SK-N-MC (cell line): ENCODE measurements at regions not wholly inside any gene's neighbourhood (a gene's known extent, or its start where the extent isn't known, plus 50 kb on each side); places are given as distances from the start of the nearest gene placed in this dataset.
"Not testable (repeated sequence)": the region's sequence is repeated elsewhere in the genome, so short reads cannot be mapped to it uniquely, and the experiment has no call there.

Experiments
- DNase-seq: peaks from one replicate; pipeline ENCODE4 v3.0.0-alpha.2; 2011; ENCODE audit warnings: low read depth, low spot score
- H3K27ac ChIP-seq: fragments of 200-600 bp; sonication (generic); 2 replicates; pipeline ENCODE4 v1.5.1; 2016; ENCODE audit warnings: mixed run types
- H3K36me3 ChIP-seq: fragments of 200-600 bp; sonication (generic); 2 replicates; pipeline ENCODE4 v1.6.1; 2017; ENCODE audit warnings: antibody characterized with exemption, low read length, mixed read lengths; ENCODE audit not compliant: insufficient read depth
- H3K4me3 ChIP-seq: fragments of 200-600 bp; sonication (generic); 2 replicates; pipeline ENCODE4 v1.5.1; 2016
- H3K9ac ChIP-seq: fragments of 200-600 bp; sonication (generic); 2 replicates; pipeline ENCODE4 v1.8.0; 2017; ENCODE audit warnings: mixed run types, mixed read lengths; ENCODE audit not compliant: insufficient read length
- H3K9me3 ChIP-seq: fragments of 200-600 bp; sonication (generic); 2 replicates; pipeline ENCODE4 v1.6.1; 2017; ENCODE audit warnings: low read depth, mild to moderate bottlenecking, antibody characterized with exemption, low read length, moderate library complexity, mixed read lengths
- EZH2 ChIP-seq: fragments of 200-600 bp; sonication (generic); IDR thresholded peaks from one replicate; pipeline ENCODE4 v1.6.1; 2017; ENCODE audit warnings: antibody characterized with exemption
- FOXP2 ChIP-seq: optimal IDR thresholded peaks from 2 replicates; pipeline ENCODE3; 2011; ENCODE audit warnings: mild to moderate bottlenecking, moderate library complexity; ENCODE audit not compliant: insufficient read depth; ENCODE audit errors: extremely low read length, control extremely low read depth
- POLR2AphosphoS5 ChIP-seq: IDR thresholded peaks from 2 replicates; pipeline ENCODE4 v1.6.1; 2012; ENCODE audit warnings: mild to moderate bottlenecking, low read depth, low read length, borderline replicate concordance

DNA sequence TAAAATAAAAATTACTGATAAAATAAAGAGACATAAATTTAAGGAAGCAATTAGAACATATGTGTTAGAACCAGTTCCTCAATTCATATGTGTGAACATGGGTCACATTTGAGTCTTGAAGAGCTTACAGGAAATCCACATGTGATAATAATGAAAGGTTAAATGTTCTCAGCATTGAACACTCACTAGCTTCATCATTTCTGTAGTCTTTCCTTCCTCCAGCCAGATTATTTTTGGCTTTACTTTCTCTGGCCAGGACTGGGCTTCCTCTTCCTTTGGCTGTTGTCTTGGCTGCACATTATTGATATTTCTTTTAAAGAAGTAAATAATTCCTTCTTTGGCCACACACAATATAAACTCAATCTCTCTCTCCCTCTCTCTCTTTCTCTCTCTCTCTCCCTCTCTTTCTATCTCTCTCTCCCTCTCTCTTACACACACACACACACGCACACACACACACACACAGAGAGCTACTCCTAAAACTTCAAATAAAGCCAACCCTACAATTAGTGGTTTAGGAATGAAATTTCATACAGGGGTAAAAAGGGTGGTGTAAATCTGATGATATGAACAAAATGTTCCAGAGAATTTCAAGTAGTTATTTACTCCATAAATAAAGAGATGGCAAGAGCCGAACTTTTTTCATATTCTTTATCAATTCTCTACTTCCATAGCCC is 171.2 kb downstream of the REEP3 start:
- DNase-seq, result no peak
- no peak overlapping the region for H3K4me3 ChIP-seq
- H3K27ac ChIP-seq, result no peak overlapping the region
- H3K9ac ChIP-seq, result no peak overlapping the region
- no peaks in the 10 kb centered on the region for H3K9me3 ChIP-seq
- TF ChIP-seq FOXP2, result no peak
- H3K36me3 ChIP-seq, result no peaks in the 10 kb centered on the region

DNA sequence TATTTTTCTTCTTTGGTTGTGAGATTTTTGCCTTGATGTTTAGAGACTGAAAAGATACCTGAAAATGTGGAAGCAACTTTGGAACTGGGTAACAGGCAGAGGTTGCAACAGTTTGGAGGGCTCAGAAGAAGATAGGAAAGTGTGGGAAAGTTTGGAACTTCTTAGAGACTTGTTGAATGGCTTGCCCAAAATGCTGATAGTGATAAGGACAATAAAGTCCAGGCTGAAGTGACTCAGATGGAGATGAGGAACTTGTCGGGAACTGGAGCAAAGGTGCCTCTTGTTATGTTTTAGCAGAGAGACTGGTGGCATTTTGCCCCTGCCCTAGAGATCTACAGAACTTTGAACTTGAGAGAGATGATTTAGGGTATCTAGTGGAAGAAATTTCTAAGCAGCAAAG is 171.8 kb downstream of the REEP3 start:
- H3K9me3 ChIP-seq, H3K27ac ChIP-seq, H3K36me3 ChIP-seq, DNase-seq, H3K4me3 ChIP-seq, H3K9ac ChIP-seq: not testable (repeated sequence)

DNA sequence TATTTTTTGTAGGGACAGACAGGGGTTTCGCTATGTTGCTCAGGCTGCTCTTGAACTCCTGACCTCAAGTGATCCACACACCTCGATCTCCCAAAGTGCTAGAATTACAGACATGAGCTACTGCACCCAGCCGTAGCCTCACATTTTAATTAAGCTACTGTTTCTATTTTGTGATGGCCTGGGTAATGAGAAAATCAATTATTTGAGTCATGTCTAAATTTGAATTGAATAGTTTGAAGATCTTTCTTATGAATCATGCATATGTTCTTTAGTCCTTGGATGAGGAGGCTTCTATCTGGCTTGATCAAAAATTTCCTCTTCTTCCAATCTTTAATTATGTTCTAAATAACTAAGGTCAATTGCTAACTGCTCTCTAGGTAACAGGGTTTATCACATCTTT is 175.0 kb downstream of the REEP3 start:
- no peak overlapping the region for H3K9ac ChIP-seq
- no peak for TF ChIP-seq POLR2AphosphoS5
- TF ChIP-seq FOXP2, result no peak
- TF ChIP-seq EZH2, result no peak
- DNase-seq, result no peak
- no peaks in the 10 kb centered on the region for H3K9me3 ChIP-seq
- H3K36me3 ChIP-seq, result no peaks in the 10 kb centered on the region
- no peak overlapping the region for H3K27ac ChIP-seq
- no peak overlapping the region for H3K4me3 ChIP-seq

DNA sequence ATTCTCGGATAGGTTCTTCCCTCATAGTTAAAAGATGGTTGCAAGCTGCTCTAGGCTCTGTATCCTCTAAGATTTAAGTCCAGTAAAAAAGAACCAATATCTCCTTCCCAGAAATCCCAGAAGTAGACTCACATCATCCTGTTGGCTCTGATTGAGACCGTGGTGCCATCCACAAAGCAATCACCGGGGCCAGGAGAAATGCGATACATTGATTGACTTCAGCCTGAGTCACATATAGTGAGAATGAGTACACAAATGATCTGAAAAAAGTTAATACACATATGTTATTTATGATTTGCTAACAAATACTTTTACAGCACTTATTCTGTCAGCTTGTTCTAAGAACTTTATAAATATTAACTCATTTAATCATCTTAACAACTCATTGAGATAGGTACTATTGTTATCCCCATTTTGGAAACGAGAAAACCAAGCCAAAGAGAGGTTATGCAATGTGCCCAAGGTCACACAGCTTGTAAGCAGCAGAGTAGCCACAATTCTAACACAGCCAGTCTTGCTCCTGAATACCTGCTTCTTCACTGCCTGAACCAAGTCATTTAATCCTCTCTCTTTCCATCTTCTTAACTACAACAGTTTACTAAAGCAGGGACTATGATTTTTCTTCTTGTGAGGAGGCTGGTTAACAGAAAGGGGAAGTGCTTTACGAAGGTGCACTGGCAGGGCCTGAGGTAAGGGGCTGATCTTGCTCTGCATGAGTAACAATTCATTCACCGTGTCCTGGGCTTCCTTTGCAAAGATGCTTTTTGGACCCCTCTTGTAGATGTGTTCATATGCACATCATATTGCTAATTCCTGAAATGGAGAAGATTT is 177.0 kb downstream of the REEP3 start:
- Histone ChIP-seq H3K27ac (no peak overlapping the region), H3K9me3 (no peaks in the 10 kb centered on the region), H3K9ac (no peak overlapping the region), H3K36me3 (no peaks in the 10 kb centered on the region), H3K4me3 (no peak overlapping the region)
- DNase-seq, result no peak
- TF ChIP-seq EZH2 (no peak), POLR2AphosphoS5 (no peak), FOXP2 (no peak)

DNA sequence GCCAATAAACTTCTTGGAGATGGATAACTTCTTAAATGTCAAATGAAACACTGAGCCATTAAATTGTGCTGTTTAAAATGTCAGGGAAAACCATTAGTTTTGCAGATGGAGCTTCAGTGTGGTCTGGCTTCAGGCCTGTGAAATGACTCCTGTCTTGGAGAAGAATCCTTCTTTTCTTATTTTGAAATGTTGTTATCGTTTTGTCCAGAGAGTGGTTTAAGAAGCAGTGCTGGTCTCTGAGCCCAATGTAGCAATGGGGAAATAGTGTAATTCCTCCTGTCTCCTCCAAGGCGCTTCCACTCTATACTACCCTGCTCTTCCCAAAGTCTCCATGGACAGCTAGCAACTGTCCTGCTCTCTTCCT is 177.6 kb downstream of the REEP3 start:
- no peak overlapping the region for H3K4me3 ChIP-seq
- no peaks in the 10 kb centered on the region for H3K36me3 ChIP-seq
- H3K9ac ChIP-seq, result no peak overlapping the region
- H3K27ac ChIP-seq, result no peak overlapping the region
- TF ChIP-seq POLR2AphosphoS5 (no peak), EZH2 (no peak), FOXP2 (no peak)
- no peaks in the 10 kb centered on the region for H3K9me3 ChIP-seq
- DNase-seq, result no peak

DNA sequence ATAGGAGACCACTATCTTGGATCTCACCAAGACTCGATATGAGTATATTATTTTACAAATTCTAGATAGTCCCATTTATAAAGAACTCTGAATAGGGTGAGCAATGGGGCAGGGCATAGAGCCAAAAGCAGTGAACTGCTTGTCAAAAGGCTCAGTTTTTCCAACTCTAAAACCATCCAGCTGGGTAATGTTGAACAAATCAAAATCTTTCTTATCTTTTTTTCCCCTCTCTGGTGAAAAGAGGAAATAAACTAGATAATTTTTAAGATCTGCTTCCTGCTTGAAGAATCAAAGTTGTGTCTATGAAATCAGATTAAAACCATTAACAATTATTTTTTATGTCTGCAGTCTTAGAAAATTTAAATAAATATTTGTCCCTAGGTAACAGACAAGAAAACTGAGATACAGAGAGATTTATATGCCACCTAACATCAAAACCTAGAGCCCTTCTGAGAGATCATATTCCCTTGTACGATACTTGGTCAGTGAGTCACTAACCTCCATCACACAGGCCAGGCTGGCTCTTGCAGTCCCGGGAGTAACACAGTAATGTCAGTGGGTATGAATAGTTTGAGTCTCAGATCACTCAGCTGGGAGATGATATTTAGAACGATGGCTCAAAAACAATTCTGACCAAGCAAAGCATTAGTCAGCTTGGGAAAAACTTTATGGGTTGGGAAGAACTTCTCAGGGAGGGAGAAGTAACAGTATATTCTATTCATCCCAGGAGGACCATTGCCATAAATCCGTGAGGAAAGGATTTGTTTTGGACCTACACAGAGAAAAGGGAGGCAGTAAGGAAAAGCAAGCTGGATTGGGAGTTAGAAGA is 178.8 kb downstream of the REEP3 start:
- no peak for TF ChIP-seq EZH2
- no peak for TF ChIP-seq FOXP2
- no peak for TF ChIP-seq POLR2AphosphoS5
- Histone ChIP-seq H3K36me3 (no peaks in the 10 kb centered on the region), H3K4me3 (peak overlapping the region; percentile 28; the same call in 1 of the 2 replicates), H3K9ac (no peak overlapping the region), H3K9me3 (no peaks in the 10 kb centered on the region), H3K27ac (peak overlapping the region; percentile 54; the same call in 1 of the 2 replicates)
- DNase-seq, result no peak

DNA sequence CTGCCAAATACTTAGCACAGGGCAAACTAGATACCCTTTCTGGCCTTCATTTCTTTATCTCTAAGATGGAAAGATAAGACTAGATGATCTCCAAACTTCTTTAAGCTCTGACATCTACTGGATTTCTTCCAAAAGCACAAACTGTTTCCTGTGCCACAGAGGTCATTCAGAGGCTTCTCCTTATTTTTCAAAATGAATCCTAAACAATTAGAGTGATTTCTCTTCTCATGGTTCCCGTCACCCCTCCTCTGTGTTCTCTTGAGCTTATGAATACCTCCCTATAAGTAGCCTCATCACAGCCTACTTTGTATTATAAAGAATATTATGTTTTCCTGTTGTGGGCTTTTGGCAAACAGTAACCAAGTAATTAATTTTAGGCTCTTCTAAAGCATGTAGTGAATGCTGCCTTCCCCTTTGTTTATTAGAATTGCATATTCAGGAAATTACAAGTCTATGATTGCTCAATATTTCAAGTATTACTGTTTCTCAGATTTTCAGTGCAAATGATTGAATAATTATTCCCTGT is 179.5 kb downstream of the REEP3 start:
- Histone ChIP-seq H3K9me3 (no peaks in the 10 kb centered on the region), H3K4me3 (peak overlapping the region; percentile 28; the same call in 1 of the 2 replicates), H3K9ac (no peak overlapping the region), H3K36me3 (no peaks in the 10 kb centered on the region), H3K27ac (peak overlapping the region; percentile 54; the same call in 1 of the 2 replicates)
- DNase-seq, result no peak
- TF ChIP-seq EZH2 (no peak), FOXP2 (peak; percentile 41), POLR2AphosphoS5 (no peak)

DNA sequence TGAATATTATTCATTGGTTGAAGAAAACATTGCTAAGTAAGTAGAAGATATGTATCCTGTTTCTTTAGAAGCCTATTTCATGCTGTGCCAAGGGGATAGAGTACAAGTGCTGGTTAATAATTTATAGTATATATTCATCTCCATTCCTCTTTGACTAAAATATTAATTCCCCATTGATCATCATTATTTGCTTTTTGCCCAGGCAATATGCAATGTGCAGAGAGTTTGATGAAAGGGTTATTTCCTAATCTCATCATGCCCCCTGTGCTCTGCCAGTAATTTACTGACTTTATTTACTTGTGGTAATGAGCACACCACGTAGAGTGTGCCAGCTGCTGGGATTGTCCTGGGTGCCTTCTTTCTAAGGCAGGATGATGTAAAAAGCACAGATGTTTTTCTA is 180.9 kb downstream of the REEP3 start:
- H3K9me3 ChIP-seq, result no peaks in the 10 kb centered on the region
- no peak for DNase-seq
- H3K4me3 ChIP-seq, result no peak overlapping the region
- no peak overlapping the region for H3K9ac ChIP-seq
- TF ChIP-seq FOXP2 (no peak), EZH2 (no peak), POLR2AphosphoS5 (no peak)
- no peak overlapping the region for H3K27ac ChIP-seq
- no peaks in the 10 kb centered on the region for H3K36me3 ChIP-seq
